ENCODE measurements at regions not wholly inside any gene's neighbourhood (a gene's known extent, or its start where the extent isn't known, plus 50 kb on each side); places are given as distances from the start of the nearest gene placed in this dataset.

DNA sequence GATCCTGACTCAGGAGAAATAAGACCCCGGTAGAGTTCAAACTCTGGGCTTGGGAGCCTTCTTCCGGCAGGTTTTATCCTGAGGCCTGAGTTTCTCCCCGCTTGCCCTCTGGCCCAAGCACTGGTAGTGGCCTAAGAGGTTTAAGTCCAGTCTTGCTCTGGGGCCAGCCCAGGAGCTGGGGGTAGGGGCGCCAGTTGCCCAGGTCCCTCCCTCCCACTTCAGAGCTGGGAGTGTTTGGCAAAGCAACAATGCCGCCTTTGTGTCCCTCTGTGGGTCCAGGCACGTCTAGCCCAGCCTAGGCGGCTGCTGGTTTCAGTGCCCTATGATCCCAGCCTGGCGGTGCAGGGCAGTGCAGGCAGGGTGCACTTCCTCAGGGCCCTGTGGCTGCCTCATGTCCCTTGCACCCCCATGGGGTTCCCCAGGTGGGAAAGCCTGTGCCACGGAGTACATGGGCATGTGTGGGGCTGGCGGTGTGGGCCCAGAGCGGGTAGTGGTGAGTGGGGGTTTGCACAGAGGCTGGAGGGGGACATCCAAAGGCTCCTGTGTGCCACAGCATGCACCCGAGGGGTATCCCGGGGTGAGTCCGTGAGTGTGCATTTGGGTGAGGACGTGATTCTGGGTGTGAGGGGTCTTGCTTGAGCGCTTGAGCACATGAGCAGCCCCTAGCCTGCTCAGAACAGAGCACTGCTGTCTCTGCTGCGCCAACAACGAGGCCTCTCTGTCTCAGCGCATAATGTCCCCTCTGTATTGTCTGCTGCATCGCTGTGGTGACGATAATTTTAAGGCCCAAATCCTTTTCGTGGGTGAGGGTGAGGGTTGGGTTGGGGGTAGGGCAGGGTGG, 61.7 kb upstream of the PSD2 start:
- Mint-ChIP-seq H3K27ac (ENCODE audit: low read depth) (no peak overlapping the region), H3K9me3 (no peaks in the 10 kb centered on the region), H3K4me1 (no peaks in the 10 kb centered on the region), H3K4me3 (no peak overlapping the region), H3K36me3 (ENCODE audit: insufficient read depth) (no peaks in the 10 kb centered on the region), H3K27me3 (no peaks in the 10 kb centered on the region)
- DNase-seq (ENCODE audit: low spot score in 2 of 2) (no peak), ATAC-seq (replicated peaks; ENCODE audit: extremely low read depth, poor library complexity, severe bottlenecking) (no peak)

DNA sequence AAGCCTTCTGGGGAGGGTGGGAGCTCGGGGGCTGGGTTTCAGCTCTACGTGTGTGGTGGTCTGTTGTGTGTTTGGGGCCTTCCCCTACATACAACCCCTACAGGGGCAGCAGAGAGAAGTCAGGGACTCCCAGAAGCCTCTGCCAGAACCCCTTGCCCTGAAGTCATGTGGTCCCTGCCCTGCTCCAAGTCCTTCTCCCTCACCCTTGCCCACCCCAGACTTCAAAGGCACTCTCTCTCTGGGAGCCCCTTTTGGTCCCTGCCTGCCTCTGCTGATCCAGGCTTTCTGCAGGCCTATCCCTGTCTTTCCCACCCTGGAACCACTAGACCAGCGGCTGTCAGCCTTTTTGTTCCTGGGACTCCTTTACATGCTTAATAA, 61.1 kb upstream of the PSD2 start:
- no peaks in the 10 kb centered on the region for H3K27me3 Mint-ChIP-seq
- no peak overlapping the region for H3K4me3 Mint-ChIP-seq
- no peaks in the 10 kb centered on the region for H3K36me3 Mint-ChIP-seq (ENCODE audit: insufficient read depth)
- H3K9me3 Mint-ChIP-seq = no peaks in the 10 kb centered on the region
- ATAC-seq (replicated peaks; ENCODE audit: extremely low read depth, poor library complexity, severe bottlenecking) = no peak
- H3K4me1 Mint-ChIP-seq = no peaks in the 10 kb centered on the region
- no peak overlapping the region for H3K27ac Mint-ChIP-seq (ENCODE audit: low read depth)
- no peak for DNase-seq (ENCODE audit: low spot score in 2 of 2)

DNA sequence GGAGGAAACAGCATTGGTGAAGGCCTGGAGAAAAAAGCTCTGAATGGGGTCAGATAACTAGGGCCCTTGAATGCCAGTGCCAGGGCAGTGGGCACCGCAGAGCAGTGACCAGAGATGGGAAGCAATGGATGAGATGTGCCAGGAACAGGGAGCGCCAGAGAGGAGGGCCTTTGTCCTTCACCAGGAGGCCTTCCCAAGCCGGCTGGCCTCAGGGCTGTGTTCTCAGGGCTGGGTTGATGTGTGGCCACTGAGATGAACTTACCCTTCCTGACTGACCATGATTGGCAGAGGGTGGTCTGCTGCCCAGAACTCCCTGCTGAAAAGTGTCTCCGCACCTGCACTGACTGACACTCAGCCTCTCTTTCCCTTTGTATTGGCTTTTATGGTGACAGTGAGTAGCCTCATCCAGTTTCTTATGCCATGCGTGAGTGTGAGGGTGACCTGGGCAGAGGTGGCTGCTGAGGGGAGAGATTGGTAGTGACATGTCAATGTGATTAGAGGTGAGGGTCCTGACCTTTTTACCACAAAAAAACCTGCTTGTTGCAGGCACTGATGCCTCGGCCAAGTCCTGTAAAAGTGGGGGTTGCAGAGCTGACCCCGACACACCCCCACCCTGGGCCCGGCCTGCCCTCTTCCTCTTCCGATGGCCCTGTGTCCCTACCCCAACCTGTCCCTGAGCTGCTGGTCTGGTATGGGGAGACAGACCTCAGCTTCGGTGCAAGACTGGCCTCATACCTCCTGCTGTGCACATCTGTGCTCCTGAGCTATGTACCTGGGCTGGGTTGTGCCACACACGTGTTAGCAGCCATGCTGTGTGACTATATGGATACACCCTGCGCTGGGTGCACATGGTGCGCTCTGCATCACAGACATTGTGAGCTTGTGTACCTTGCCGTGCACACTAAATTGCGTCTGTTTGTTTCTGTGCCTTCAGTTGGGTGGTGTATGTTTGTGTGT, 57.1 kb upstream of the PSD2 start:
- Mint-ChIP-seq H3K4me1 (peaks cover 8% of the 10 kb centered on the region), H3K9me3 (no peaks in the 10 kb centered on the region), H3K4me3 (no peak overlapping the region), H3K27ac (ENCODE audit: low read depth) (no peak overlapping the region), H3K27me3 (no peaks in the 10 kb centered on the region), H3K36me3 (ENCODE audit: insufficient read depth) (no peaks in the 10 kb centered on the region)
- no peak for ATAC-seq (replicated peaks; ENCODE audit: extremely low read depth, poor library complexity, severe bottlenecking)
- no peak for DNase-seq (ENCODE audit: low spot score in 2 of 2)

DNA sequence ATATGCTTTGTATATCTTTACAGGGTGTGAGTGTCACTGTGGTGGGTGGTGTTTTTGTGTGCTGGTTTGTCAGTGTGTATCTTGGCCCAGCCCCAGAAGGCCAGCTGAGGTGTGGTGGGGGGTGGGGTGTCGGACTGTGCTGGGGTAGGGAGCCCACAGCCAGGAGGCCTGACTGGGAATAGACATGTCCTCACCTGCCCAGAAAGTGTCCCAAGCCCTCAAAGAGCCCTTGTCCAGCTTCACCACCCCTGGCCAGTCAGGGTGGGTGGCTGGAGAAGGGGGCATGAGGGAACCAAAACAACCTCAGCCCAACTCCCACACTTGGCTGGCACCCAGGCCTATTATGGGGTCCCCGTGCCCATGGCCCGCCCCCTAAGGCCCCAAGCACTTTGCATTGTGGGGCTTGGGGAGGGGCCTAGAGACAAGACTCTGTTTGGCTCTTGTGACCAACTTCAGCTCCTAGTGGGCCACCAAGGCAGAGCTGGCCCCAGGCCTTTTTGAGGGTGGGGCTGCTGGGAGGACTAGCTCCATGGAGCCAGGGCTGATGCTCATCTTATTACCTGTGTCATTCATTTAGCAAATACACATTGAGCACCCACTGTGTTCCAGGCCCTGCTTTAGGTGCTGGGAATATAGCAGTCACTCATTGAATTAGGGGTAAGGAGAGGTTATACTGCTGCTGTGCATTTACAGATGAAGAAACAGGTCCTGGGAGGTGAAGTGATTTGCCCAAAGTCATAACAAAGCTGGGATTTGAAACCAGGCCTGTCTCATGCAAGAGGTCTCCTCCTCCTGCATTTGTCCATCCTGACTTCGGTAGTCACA, 56.2 kb upstream of the PSD2 start:
- peaks cover 10% of the 10 kb centered on the region for H3K4me1 Mint-ChIP-seq
- no peak for ATAC-seq (replicated peaks; ENCODE audit: extremely low read depth, poor library complexity, severe bottlenecking)

DNA sequence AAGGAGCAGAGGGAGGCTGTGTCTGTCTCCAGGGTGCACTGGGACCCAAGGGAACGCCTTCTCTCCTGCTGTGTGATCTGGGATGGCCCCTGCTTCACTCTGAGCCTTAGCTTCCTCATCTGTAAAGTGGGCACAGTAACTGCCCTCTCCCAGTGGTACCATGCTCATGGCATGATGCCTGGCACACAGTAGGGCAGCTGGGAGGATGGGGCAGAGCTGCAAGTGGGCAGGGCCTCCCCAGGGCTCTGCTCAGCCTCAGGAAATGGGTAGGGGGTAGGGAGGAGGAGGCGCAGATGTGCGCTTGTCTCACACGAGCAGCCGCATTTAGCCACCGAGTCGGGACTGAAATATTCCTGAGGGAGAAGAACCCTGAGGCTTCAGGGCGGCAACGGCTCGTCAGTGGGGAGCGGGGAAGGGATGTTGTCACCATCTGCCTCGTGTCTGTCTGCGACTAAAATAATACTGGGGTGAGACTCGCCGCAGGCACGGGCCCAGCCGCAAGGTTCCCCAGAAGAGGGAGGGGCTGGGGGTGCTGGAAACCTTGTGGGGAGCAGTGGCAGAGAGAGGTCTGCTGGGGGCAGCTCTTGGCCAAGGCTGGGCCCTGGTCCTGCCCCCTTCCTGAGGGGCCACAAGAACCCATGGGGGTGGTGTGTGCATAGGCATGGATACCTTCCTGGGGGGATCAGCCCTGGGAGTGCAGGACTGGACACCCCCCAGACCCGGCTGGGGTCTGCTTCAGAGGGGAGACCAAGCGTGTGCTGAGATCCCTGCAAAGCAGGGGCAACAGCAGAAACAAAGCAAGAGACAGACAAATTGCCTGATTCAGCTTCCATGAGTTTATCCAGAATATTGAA, 55.2 kb upstream of the PSD2 start:
- Mint-ChIP-seq H3K27me3 (no peaks in the 10 kb centered on the region), H3K9me3 (no peaks in the 10 kb centered on the region), H3K36me3 (ENCODE audit: insufficient read depth) (no peaks in the 10 kb centered on the region), H3K4me3 (no peak overlapping the region), H3K27ac (ENCODE audit: low read depth) (no peak overlapping the region), H3K4me1 (peaks cover 10% of the 10 kb centered on the region)
- no peak for DNase-seq (ENCODE audit: low spot score in 2 of 2)
- ATAC-seq (replicated peaks; ENCODE audit: extremely low read depth, poor library complexity, severe bottlenecking) = no peak

More for the DNA sequence above, 56.2 kb upstream of the PSD2 start:
- Mint-ChIP-seq H3K27ac (ENCODE audit: low read depth) (no peak overlapping the region), H3K27me3 (no peaks in the 10 kb centered on the region), H3K9me3 (no peaks in the 10 kb centered on the region), H3K36me3 (ENCODE audit: insufficient read depth) (no peaks in the 10 kb centered on the region), H3K4me3 (no peak overlapping the region)
- DNase-seq (ENCODE audit: low spot score in 2 of 2) = no peak

DNA sequence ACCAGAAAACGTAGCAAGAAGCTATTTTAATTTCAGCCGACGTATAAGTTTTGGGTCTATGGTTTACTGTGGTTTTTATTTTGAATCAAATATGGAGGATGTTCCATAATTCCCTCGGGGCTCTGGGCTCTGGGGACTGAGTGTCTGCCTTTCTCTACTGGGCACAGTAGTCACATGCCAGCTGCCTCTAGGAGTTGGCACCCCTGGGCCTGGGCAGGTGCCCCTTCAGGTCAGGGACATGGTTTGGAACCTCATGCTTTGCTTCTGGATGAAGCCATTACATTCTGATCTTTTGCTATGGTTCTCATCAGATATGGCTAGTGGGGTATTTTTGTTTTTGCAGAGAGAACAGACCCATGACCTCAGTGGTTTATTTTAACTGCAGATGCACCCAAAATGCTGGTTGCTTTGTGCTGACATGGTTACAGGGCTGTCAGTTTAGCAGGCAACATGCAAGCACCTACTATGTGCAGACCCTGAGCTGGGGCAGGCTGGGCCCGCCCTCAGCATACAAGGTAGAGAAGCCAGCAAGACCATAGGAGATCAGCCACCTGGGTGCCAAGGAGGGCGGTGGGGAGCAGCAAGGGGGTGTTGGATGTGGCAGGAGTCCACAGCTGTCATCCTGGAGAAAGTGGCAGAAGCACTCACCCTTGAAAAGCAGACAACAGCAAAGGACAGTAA, 54.5 kb upstream of the PSD2 start:
- Mint-ChIP-seq H3K4me3 (no peak overlapping the region), H3K9me3 (no peaks in the 10 kb centered on the region), H3K36me3 (ENCODE audit: insufficient read depth) (no peaks in the 10 kb centered on the region), H3K4me1 (peaks cover 10% of the 10 kb centered on the region), H3K27me3 (no peaks in the 10 kb centered on the region), H3K27ac (ENCODE audit: low read depth) (no peak overlapping the region)
- ATAC-seq (replicated peaks; ENCODE audit: extremely low read depth, poor library complexity, severe bottlenecking) = no peak
- no peak for DNase-seq (ENCODE audit: low spot score in 2 of 2)

DNA sequence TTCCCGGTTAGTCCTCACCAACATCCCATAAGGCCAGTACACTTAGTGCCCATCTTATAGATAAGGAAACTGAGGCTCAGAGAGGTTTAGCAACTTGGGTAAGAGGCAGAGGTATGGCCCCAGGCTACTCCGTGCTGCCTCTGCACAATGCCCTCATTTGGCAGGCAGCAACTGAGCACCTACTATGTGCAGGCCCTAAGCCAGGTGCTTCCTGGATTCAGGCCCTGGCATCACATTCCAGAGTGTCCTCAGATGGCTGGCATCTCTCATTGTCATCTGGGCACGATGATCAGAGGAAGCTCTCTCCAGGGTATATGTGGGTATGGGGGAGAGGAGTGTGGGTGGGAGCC, 53.8 kb upstream of the PSD2 start:
- H3K9me3 Mint-ChIP-seq = no peaks in the 10 kb centered on the region
- DNase-seq (ENCODE audit: low spot score in 2 of 2) = no peak
- no peak overlapping the region for H3K4me3 Mint-ChIP-seq
- no peaks in the 10 kb centered on the region for H3K27me3 Mint-ChIP-seq
- H3K36me3 Mint-ChIP-seq (ENCODE audit: insufficient read depth) = no peaks in the 10 kb centered on the region
- H3K4me1 Mint-ChIP-seq = peaks cover 12% of the 10 kb centered on the region
- no peak overlapping the region for H3K27ac Mint-ChIP-seq (ENCODE audit: low read depth)
- no peak for ATAC-seq (replicated peaks; ENCODE audit: extremely low read depth, poor library complexity, severe bottlenecking)

DNA sequence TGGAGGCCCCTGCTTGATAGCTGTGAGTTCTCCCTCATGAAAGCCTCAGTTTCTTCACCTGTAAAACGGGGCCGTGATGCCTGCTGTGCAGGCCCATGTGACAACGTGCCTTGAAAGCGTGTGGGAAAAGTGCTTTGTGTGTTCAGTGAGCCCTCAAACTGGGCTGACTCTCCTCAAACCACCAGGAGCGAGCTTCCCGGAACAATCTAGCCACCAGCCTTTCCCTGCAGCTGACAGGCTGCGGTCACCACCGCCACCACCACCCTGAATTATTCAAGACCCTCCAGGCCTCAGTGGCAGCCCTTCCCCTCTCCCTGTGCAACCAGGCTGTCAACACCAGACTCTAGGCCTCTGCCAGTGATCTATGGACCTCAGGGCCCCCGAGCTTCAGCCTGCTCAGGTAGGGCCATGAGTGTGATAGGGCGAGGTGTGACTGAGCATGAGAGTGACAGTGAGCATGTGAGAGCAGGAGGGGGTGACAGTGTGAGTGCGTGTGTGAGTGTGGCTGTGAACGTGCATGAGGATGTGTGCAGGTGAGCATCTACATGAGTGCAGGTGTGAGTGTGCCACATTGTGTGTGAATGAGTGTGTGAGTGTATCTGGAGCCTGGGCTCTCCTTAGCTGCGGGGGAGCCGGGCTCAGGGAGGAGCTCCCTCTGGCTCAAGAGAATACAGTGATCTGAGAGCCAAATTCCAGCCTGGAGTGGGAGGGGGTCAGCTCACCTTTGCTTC, 53.3 kb upstream of the PSD2 start:
- Mint-ChIP-seq H3K4me3 (no peak overlapping the region), H3K36me3 (ENCODE audit: insufficient read depth) (peaks cover 4% of the 10 kb centered on the region), H3K27ac (ENCODE audit: low read depth) (no peak overlapping the region), H3K9me3 (no peaks in the 10 kb centered on the region), H3K4me1 (peaks cover 17% of the 10 kb centered on the region), H3K27me3 (no peaks in the 10 kb centered on the region)
- no peak for ATAC-seq (replicated peaks; ENCODE audit: extremely low read depth, poor library complexity, severe bottlenecking)
- DNase-seq (ENCODE audit: low spot score in 2 of 2) = no peak

DNA sequence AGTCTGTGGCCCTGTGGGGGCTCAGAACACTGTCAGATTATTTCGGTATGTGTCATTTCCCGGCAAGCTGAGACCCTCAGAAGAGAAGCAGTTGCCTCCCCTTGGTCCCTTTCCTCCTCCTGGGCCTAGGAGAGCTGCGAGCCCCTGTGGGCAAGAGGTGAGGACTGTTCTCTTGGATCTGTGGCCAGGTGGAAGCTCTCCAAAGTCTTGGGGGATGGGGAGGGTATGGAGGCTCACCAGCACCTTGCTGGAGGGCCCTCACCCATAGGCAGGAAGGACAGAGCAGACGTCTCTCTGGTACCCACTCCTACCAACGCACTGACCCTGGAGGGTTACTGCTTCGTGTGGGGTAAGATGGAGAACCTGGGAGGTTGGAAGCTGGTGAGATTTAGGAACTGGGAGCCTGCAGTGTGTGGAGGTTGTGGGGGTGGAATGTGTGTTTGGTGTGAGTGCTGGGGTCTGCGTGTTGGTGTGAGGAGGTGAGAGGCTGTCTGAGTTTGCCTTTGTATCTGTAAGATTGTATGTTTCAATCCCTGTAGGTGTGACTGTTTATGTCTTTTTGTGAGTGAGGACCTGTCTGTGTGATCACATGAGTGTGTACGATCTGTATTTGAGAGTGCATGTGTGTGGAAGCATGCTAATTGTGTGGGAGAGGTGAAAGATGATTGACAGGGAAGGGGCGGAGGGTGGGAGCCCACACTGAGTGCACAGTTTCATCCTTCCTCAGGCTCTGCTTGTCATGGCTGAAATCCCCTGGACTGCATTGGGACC, 52.4 kb upstream of the PSD2 start:
- Mint-ChIP-seq H3K27ac (ENCODE audit: low read depth) (no peak overlapping the region), H3K27me3 (no peaks in the 10 kb centered on the region), H3K4me3 (no peak overlapping the region), H3K4me1 (peaks cover 18% of the 10 kb centered on the region), H3K36me3 (ENCODE audit: insufficient read depth) (peaks cover 7% of the 10 kb centered on the region), H3K9me3 (no peaks in the 10 kb centered on the region)
- DNase-seq (ENCODE audit: low spot score in 2 of 2) = no peak
- ATAC-seq (replicated peaks; ENCODE audit: extremely low read depth, poor library complexity, severe bottlenecking) = no peak

DNA sequence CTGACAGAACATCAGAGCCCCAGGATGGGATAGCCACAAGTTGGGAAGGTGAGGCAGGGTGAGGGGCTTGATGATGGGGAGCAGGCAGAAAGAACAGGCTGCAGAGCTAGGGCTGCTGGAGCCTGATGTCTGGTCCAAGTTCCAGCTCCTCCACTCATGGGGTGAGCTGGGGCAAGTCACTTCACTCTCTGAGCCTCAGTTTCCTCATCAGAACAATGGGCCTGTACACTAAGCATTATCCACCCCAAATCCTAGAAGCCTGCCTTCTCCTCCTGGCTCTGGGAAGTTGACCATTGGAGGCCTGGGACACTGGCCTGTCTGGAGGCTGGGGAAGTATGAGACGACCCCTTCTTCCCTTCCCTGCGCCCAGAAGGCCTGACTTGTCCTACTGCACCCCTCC, 51.8 kb upstream of the PSD2 start:
- DNase-seq (ENCODE audit: low spot score in 2 of 2) (no peak), ATAC-seq (replicated peaks; ENCODE audit: extremely low read depth, poor library complexity, severe bottlenecking) (no peak)
- no peaks in the 10 kb centered on the region for H3K27me3 Mint-ChIP-seq
- no peak overlapping the region for H3K27ac Mint-ChIP-seq (ENCODE audit: low read depth)
- no peaks in the 10 kb centered on the region for H3K9me3 Mint-ChIP-seq
- H3K4me1 Mint-ChIP-seq = peaks cover 23% of the 10 kb centered on the region
- no peak overlapping the region for H3K4me3 Mint-ChIP-seq
- H3K36me3 Mint-ChIP-seq (ENCODE audit: insufficient read depth) = peaks cover 7% of the 10 kb centered on the region
